HepG2 (cell line): ENCODE measurements at regions not wholly inside any gene's neighbourhood (a gene's known extent, or its start where the extent isn't known, plus 50 kb on each side); places are given as distances from the start of the nearest gene placed in this dataset.

ENCODE experiments used
- ATAC-seq: fragments of 200-7000 bp; cut with Tn5 transposase; 3 replicates; pipeline ENCODE4 v1.9.1; 2020; ENCODE audit warnings: mild to moderate bottlenecking, moderate library complexity
- BruUV-seq: library from RNA; stranded (reverse); fragments of 400-500 nt; replicated peaks from 2 replicates; lab custom pipeline; 2021; lab: Mats Ljungman, UMichigan
- CTCF ChIA-PET: fragments of 300-600 bp; formaldehyde crosslinking; extraction: SDS; loops from one replicate; lab custom pipeline; 2021; ENCODE audit warnings: low total read pairs, inconsistent platforms, low intra/inter-chr PET ratio; lab: Yijun Ruan, JAX
- POLR2A ChIA-PET: fragments of 350-600 bp; sonication (Branson Sonifier 250); formaldehyde crosslinking; loops from one replicate; lab custom pipeline; 2020; ENCODE audit warnings: antibody characterized with exemption, inconsistent platforms; lab: Yijun Ruan, JAX
- DNase-seq: peaks from one replicate; pipeline ENCODE4 v3.0.0-alpha.2; 2015; ENCODE audit warnings: low spot score
- FAIRE-seq: peaks from 3 replicates; lab custom pipeline; 2011; peaks lifted over from hg19 to GRCh38; lab: Jason Lieb, UNC
- H2AFZ ChIP-seq: one replicate; pipeline ENCODE4 v1.6.1; 2011; ENCODE audit warnings: low read length, inconsistent platforms
- H3K27ac ChIP-seq: fragments of 300-600 bp; 3 replicates; pipeline ENCODE4 v1.8.0; 2011; ENCODE audit warnings: mixed run types, mild to moderate bottlenecking, mixed read lengths, low read length, inconsistent platforms; ENCODE audit not compliant: insufficient read depth; ENCODE audit errors: extremely low read length
- H3K27me3 ChIP-seq, 2 experiments: fragments of 200-600 bp in 1 of 2; 2 replicates in 1 of 2; 3 replicates in 1 of 2; pipeline versions ENCODE4 v1.6.0 to v1.8.0; 2011; ENCODE audit warnings: low read length in 2 of 2, mild to moderate bottlenecking in 2 of 2, moderate library complexity in 2 of 2, inconsistent platforms in 1 of 2; ENCODE audit not compliant: insufficient read depth in 2 of 2, control insufficient read depth in 1 of 2
- H3K36me3 ChIP-seq, 2 experiments: fragments of 200-600 bp in 1 of 2; replicated peaks in 1 of 2; 2 replicates in 1 of 2; 3 replicates in 1 of 2; pipeline versions ENCODE4 v1.5.1 to v1.8.0; 2011; ENCODE audit warnings: low read length in 2 of 2, inconsistent platforms in 1 of 2; ENCODE audit not compliant: insufficient read depth in 2 of 2, control insufficient read depth in 1 of 2
- H3K4me1 ChIP-seq: 2 replicates; pipeline ENCODE4 v1.5.1; 2012; ENCODE audit warnings: low read length, inconsistent platforms; ENCODE audit not compliant: insufficient read depth
- H3K4me2 ChIP-seq: 2 replicates; pipeline ENCODE4 v1.6.0; 2011; ENCODE audit warnings: low read depth, low read length, inconsistent platforms
- H3K4me3 ChIP-seq, 3 experiments: fragments of 200-600 bp in 1 of 3; sonication (generic), shearing (Covaris generic) in 1 of 3; replicated peaks in 1 of 3; 2 replicates each; pipeline ENCODE4 v1.5.1; 2011 to 2016; ENCODE audit warnings: low read length in 3 of 3, inconsistent platforms in 2 of 3, low read depth in 2 of 3, mild to moderate bottlenecking in 2 of 3, control low read depth in 1 of 3, mixed read lengths in 1 of 3; ENCODE audit not compliant: insufficient read depth in 1 of 3
- H3K79me2 ChIP-seq: one replicate; pipeline ENCODE4 v1.6.1; 2011; ENCODE audit warnings: low read length, inconsistent platforms; ENCODE audit not compliant: insufficient read depth
- H3K9ac ChIP-seq: 2 replicates; pipeline ENCODE4 v1.6.0; 2011; ENCODE audit warnings: mild to moderate bottlenecking, low read depth, low read length, inconsistent platforms; ENCODE audit not compliant: insufficient read depth
- H3K9me3 ChIP-seq: 2 replicates; pipeline ENCODE4 v1.5.1; 2012; ENCODE audit warnings: mild to moderate bottlenecking, low read length
- H4K20me1 ChIP-seq: 2 replicates; pipeline ENCODE4 v1.6.0; 2011; ENCODE audit warnings: inconsistent platforms, mild to moderate bottlenecking, low read length, moderate library complexity; ENCODE audit not compliant: insufficient read depth
- ARNT2 ChIP-seq: sonication (generic); formaldehyde crosslinking; IDR thresholded peaks from 2 replicates; pipeline ENCODE4 v1.8.0; 2022; ENCODE audit warnings: mild to moderate bottlenecking, low read depth, missing genetic modification reagents, moderate library complexity
- GATAD2A ChIP-seq: IDR thresholded peaks from 2 replicates; pipeline ENCODE4 v1.6.1; 2016
- HMGA1 ChIP-seq: sonication (generic); formaldehyde crosslinking; conservative IDR thresholded peaks from 2 replicates; pipeline ENCODE4 v1.4.0; 2020; ENCODE audit warnings: missing genetic modification reagents
- KMT2A ChIP-seq: sonication (generic); formaldehyde crosslinking; IDR thresholded peaks from 2 replicates; pipeline ENCODE4 v1.4.0; 2020; ENCODE audit warnings: missing genetic modification reagents
- MIER2 ChIP-seq: IDR thresholded peaks from 2 replicates; pipeline ENCODE4 v1.6.1; 2016; ENCODE audit warnings: missing biosample characterization, missing genetic modification reagents
- MTERF4 ChIP-seq: sonication (generic); formaldehyde crosslinking; IDR thresholded peaks from 2 replicates; pipeline ENCODE4 v1.8.0; 2023; ENCODE audit warnings: mild to moderate bottlenecking, missing genetic modification reagents
- NFRKB ChIP-seq: fragments of 450-650 bp; IDR thresholded peaks from 2 replicates; pipeline ENCODE4 v1.6.1; 2017
- NR2F1 ChIP-seq, 2 experiments: fragments of 450-650 bp in 1 of 2; formaldehyde crosslinking in 1 of 2; IDR thresholded peaks; 2 replicates each; pipeline versions ENCODE4 v1.5.0 to v1.6.1; 2016 to 2020; ENCODE audit warnings: mild to moderate bottlenecking in 1 of 2, missing compliant biosample characterization in 1 of 2, missing genetic modification reagents in 1 of 2, moderate library complexity in 1 of 2
- PHF8 ChIP-seq: sonication (generic); formaldehyde crosslinking; IDR thresholded peaks from 2 replicates; pipeline ENCODE4 v1.5.0; 2020; ENCODE audit warnings: missing genetic modification reagents
- POLR2G ChIP-seq: fragments of 200-400 bp; formaldehyde crosslinking; IDR thresholded peaks from 2 replicates; pipeline ENCODE4 v1.6.1; 2018; ENCODE audit warnings: mild to moderate bottlenecking, low read depth, low read length, moderate library complexity
- RAD51 ChIP-seq: fragments of 450-650 bp; IDR thresholded peaks from 2 replicates; pipeline ENCODE4 v1.6.1; 2016; ENCODE audit warnings: borderline replicate concordance
- REST ChIP-seq, 2 experiments: IDR thresholded peaks; 2 replicates each; pipeline ENCODE4 v1.6.1; 2011 to 2012; ENCODE audit warnings: low read length in 2 of 2, borderline replicate concordance in 1 of 2, low read depth in 1 of 2, mild to moderate bottlenecking in 1 of 2, moderate library complexity in 1 of 2
- SMARCE1 ChIP-seq: fragments of 450-650 bp; IDR thresholded peaks from 2 replicates; pipeline ENCODE4 v1.6.1; 2017; ENCODE audit warnings: borderline replicate concordance
- SRSF9 ChIP-seq: fragments of 200-400 bp; formaldehyde crosslinking; IDR thresholded peaks from 2 replicates; pipeline ENCODE4 v1.6.1; 2018; ENCODE audit warnings: borderline replicate concordance, mild to moderate bottlenecking, low read depth, low read length; ENCODE audit not compliant: insufficient read depth, poor library complexity, severe bottlenecking
- THRA ChIP-seq: sonication (generic); formaldehyde crosslinking; IDR thresholded peaks from 2 replicates; pipeline ENCODE4 v1.4.0; 2020; ENCODE audit warnings: missing genetic modification reagents, borderline replicate concordance
- ZNF496 ChIP-seq: sonication (generic); formaldehyde crosslinking; IDR thresholded peaks from 2 replicates; pipeline ENCODE4 v1.8.1; 2023; ENCODE audit warnings: mild to moderate bottlenecking, moderate library complexity, missing genetic modification reagents; ENCODE audit not compliant: insufficient replicate concordance
- ZNF607 ChIP-seq: sonication (generic); formaldehyde crosslinking; IDR thresholded peaks from 2 replicates; pipeline ENCODE4 v1.5.1; 2020; ENCODE audit warnings: missing genetic modification reagents, mild to moderate bottlenecking, borderline replicate concordance
- ZNF768 ChIP-seq: sonication (generic); formaldehyde crosslinking; IDR thresholded peaks from 2 replicates; pipeline ENCODE4 v1.4.0; 2020; ENCODE audit warnings: missing genetic modification reagents
- WGBS: methylation state at CpG from one replicate; pipeline ENCODE4 v1.1.6; 2017; ENCODE audit warnings: low lambda C conversion rate; 5-methylcytosine and 5-hydroxymethylcytosine counted together
- in situ Hi-C: cut with HindIII; loops from 2 replicates; pipeline ENCODE4 v1.10.0; 2017; ENCODE audit warnings: low pct_unique_long_range_greater_than_20kb; ENCODE audit not compliant: extremely low pct_ligation_motif_present
- intact Hi-C: fragments of 100-400 bp; cut with micrococcal nuclease; formaldehyde crosslinking; loops from one replicate; pipeline ENCODE4 v1.10.0; 2022; ENCODE audit not compliant: unreplicated experiment

- ChIA-PET CTCF (no interaction called here), POLR2A (no interaction called here)
- Histone ChIP-seq H3K4me2 (no peak overlapping the region), H3K36me3 (no peaks in the 10 kb centered on the region), H2AFZ (no peak overlapping the region), H3K9me3 (no peaks in the 10 kb centered on the region), H3K79me2 (no peaks in the 10 kb centered on the region), H3K4me3 (no peak overlapping the region), H3K27ac (no peak overlapping the region), H4K20me1 (0 out of 2 replicates have a peak, but pooled peaks cover 2% of the 10 kb centered on the region), H3K9ac (no peak overlapping the region), H3K27me3 (peaks cover 2 to 15% of the 10 kb centered on the region in 2 experiments; a peak in 3 of 5 replicates), H3K4me1 (no peaks in the 10 kb centered on the region)
- no peak for DNase-seq
- intact Hi-C loops (no loop called here), in situ Hi-C loops (no loop called here)
- BruUV-seq: no TSS peak
- ATAC-seq: peak; percentile 83
- under 1% methylated on average over 10 of the region's 22 CpGs for WGBS
- FAIRE-seq: no peak
- TF ChIP-seq SMARCE1 (no peak), MIER2 (peak; percentile 93), ARNT2 (CRISPR knock-in tag) (no peak), HMGA1 (no peak), NR2F1 (CRISPR knock-in tag; IDR thresholded peaks at IDR 0.05) (no peak), GATAD2A (CRISPR knock-in tag) (no peak), ZNF607 (CRISPR knock-in tag) (no peak), NFRKB (no peak), ZNF768 (CRISPR knock-in tag) (no peak), THRA (CRISPR knock-in tag) (no peak), SRSF9 (no peak), KMT2A (CRISPR knock-in tag) (no peak), ZNF496 (CRISPR knock-in tag) (no peak), POLR2G (no peak), PHF8 (CRISPR knock-in tag) (no peak), MTERF4 (no peak), RAD51 (no peak), REST (IDR thresholded peaks at IDR 0.05; ENCODE audit: borderline replicate concordance in 1 of 2, low read depth in 1 of 2, low read length in 2 of 2) (peak; percentile 66 to 92)
Measured at GRCh38 chr1:201614262-201615015, 75.5 kb downstream of the NAV1 start.
